HG02885 (cell line): ENCODE measurements at regions not wholly inside any gene's neighbourhood (a gene's known extent, or its start where the extent isn't known, plus 50 kb on each side); places are given as distances from the start of the nearest gene placed in this dataset.
A peak's percentile ranks its signal among the peaks of the same experiment; 100 is the strongest.
"Not testable (repeated sequence)": the region's sequence is repeated elsewhere in the genome, so short reads cannot be mapped to it uniquely, and the experiment has no call there.

Experiments used
- ATAC-seq: cut with Tn5 transposase; IDR thresholded peaks from one replicate; pipeline ENCODE4 v1.9.1; 2021; ENCODE audit warnings: mild to moderate bottlenecking; ENCODE audit not compliant: unreplicated experiment, poor library complexity

- ATAC-seq: no peak
Measured at GRCh38 chr15:62362144-62362543, 197.1 kb upstream of the C2CD4B start.

DNA sequence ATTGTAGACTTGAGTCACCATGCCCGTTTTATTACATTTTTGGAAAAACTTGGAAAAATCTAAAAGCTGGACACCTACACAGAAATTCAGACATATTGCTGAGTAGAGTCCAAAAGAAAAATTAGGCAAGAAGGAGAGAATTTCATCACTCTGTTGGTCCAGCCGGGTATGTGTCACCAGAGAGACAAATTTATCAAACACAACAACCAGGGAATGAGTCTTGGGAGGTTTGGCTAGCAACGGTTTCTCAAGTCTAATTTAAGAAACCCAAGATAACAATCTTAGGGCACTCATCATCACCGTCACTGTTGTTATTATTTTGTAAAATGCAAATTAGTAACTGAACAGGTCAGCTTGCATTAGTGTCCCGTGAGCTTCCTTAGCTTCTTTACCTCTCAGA lies 197.5 kb upstream of the C2CD4B start:
- ATAC-seq: no peak

DNA sequence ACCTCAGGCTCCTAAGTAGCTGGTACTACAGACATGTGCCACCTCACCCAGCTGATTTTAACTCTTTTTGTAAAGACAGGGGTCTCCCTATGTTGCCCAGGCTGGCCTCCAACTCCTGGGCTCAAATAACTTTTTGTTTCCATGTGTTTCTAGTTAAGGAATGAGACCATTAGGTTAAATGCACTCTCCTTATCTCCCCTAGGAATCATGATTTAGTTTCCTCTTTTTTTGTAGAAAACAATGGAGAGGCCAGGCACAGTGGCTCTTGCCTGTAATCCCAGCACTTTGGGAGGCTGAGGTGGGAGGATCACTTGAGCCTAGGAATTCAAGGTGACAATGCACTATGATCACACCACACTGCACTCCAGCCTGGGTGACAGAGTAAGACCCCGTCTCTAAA lies 198.8 kb upstream of the C2CD4B start:
- no peak for ATAC-seq

GRCh38 chr15:62365795-62366442 lies 200.8 kb upstream of the C2CD4B start:
- no peak for ATAC-seq

GRCh38 chr15:62369454-62369853 lies 204.4 kb upstream of the C2CD4B start:
- ATAC-seq: no peak

- ATAC-seq: not testable (repeated sequence)
Measured at GRCh38 chr15:62371683-62372082, 206.6 kb upstream of the C2CD4B start.

- no peak for ATAC-seq
Measured at GRCh38 chr15:62377736-62378480, 212.8 kb upstream of the C2CD4B start.

- no peak for ATAC-seq
Measured at GRCh38 chr15:62378772-62379498, 213.8 kb upstream of the C2CD4B start.

DNA sequence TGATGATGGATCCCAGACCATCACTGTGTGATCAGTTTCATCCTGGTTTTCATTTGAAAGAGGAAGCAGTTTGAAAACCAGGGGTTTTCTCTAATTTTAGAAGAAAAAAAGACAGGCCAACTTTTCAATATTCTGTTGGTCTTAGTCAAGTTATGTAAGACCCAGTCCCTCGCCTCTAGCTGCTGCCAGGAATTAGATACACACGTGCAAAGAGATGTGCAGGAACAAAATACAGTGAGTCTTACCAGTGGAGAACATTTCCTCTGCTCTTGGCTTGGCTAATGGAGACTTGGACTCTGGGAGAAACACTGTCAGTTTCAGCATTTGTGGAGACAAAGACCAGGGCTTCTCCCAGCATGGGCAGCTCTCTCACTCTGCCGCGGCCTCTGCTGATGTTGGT lies 214.9 kb upstream of the C2CD4B start:
- no peak for ATAC-seq

GRCh38 chr15:62382046-62382445 lies 217.0 kb upstream of the C2CD4B start:
- ATAC-seq: no peak

DNA sequence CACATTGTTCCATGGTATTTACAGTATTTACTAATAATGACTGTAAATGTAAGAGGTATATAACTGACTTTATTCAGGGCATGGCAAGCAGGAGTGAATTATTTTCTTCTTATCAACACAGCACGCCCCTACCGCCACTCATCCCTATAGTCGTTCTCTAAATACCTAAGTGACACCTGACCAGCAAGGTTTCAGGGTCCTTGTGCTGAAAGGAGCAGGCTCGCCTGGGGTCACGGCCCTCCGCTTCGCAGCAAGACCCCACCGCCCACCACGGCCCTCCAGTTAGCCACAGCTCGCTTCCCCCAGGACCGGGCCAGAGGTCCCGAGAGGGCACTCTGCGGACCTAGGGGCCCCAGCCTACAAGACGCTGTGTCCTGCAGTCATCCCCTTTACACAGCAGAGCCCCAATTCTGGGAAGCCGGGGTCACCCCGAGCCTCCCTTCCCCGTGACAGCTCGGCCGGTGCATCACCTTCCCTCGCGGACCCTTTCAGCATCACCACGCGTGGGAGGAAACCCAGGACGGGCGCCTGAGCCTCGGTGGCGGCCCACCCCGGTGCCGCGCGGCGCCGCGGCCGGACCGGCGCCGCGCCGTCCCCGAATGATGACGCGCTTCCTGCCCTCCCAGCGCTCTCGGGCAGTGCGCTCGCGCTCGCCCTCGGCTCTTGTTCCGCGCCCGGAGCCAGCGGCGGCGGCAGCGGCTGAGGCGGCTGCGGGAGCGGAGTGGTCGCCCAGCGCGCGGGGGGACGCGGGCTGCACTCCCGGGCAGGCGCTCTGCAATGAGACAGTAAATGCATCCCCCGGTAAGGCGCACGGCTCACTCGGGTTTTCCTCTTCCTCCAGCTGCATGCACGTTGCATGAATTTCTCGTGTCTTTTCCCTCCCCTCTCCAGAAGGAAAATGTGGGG lies 225.1 kb upstream of the C2CD4B start, which contains the start of gene TLN2:
Gene TLN2 (plus strand): TSS at position 666 of the 906 bp plus-strand sequence.
- ATAC-seq: peak; percentile 80

GRCh38 chr15:62390791-62391640 lies 225.9 kb upstream of the C2CD4B start:
- ATAC-seq: peak; percentile 33

DNA sequence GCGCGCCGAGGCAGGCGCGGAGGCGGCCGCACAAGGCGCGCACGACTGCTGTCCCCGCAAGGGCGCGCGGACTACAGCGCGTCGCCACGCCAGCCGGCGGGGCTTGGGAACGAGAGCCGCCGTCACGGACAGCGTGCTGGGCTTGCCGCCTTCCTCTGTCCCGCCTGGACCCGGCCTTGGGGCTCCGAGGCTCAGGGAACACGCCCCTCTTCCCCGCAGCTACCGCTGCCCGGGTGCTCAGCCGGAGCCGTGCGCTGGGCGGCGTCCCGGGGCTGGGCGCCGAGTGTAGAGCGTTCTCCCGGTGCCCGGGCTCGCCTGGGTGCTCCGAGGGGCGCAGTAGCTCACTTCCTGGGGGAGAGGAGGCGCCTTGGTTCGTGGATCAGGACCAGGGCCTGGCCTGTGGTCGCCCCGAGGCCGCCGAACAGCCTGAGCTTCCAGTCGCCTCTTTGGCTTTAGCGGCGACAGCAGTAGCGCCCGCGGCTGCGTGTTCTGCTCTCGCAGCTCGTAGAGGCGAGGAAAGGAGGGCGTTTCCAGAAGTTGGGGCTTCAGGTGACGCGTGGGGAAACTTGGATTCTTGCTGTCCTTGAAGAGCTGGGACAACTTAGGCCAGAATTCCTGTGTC lies 226.7 kb upstream of the C2CD4B start:
- no peak for ATAC-seq

DNA sequence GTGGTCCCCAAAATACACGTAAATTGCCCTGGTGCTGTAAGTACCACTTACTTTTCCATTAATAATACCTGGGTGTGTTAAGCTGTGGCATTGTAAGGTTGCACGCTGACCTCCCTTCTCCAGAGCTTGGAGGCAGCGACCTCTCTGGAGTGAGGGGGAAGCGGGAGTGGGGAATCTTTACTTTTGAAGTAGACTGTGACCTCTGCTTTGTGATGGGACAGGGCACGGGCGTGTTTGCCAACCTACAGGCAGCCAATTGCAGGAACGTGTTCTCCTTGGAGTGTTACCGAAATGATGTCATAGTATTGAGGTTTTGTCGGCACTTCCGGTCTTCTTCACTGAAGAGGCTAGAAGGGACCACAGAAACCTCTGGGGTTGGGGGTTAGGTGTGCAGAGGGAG lies 227.3 kb upstream of the C2CD4B start:
- no peak for ATAC-seq

DNA sequence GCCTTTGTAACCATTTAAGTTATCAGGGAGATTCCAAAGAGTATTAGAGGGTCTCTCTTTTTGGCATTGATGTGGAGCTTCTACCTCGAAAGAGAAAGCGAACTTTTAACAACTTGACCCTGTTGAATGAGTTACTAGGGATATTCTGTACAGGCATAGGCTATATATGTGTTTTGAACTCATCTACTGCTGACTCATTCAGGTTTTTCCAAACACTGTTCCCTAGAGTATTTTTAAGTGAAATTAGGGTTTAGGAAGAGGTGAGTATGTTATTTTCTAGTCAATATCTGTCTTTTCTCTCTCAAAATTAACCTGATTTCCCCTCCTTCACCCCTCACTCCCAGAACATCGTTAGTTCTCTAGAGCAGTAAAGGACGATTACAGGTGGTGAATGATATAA lies 228.1 kb upstream of the C2CD4B start:
- ATAC-seq: no peak

DNA sequence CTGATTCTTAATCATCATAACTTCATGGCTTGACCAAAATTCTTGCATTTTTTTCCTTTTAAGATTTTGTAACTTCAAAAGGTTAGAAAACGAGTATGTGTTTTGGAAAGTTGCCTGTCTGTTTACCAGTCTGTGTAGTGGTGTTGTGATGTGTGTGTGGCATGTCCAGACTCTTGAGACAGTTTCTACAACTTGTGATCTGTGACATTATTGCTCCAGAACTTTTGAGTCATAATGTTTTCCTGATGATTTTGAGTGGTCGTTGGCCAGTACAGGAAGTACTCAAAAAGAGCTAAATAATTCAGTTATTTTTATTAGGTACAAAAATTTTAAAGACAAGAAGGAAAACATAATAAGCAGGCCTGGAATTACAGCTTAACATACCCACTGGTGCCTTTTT lies 229.0 kb upstream of the C2CD4B start:
- no peak for ATAC-seq

GRCh38 chr15:62400778-62401177 lies 235.7 kb upstream of the C2CD4B start:
- no peak for ATAC-seq

GRCh38 chr15:62402687-62403086 lies 237.6 kb upstream of the C2CD4B start:
- ATAC-seq: no peak
